Fibroblast of gingiva (primary cell): ENCODE measurements at regions not wholly inside any gene's neighbourhood (a gene's known extent, or its start where the extent isn't known, plus 50 kb on each side); places are given as distances from the start of the nearest gene placed in this dataset.

Experiments used
- DNase-seq: peaks from one replicate; pipeline ENCODE4 v3.0.0-alpha.2; 2011; ENCODE audit warnings: low read depth

DNA sequence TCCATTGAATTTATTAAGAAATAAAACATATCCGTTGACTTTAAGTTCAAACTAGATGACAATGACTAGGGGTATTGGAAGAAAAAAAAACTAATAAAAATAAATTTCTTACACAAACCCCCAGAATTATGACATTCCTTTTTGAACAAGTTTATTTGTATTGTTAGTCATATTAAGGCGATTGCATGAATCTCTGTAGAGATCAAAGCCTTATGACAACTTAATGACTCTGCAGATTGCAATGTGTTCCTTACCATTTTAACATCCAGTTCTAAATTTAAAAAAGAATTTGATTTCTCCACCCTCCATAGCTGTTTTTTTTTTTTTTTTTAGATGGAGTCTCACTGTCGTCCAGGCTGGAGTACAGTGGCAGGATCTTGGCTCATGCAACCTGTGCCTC lies 189.8 kb upstream of the CEP162 start:
- DNase-seq: peak; percentile 93

DNA sequence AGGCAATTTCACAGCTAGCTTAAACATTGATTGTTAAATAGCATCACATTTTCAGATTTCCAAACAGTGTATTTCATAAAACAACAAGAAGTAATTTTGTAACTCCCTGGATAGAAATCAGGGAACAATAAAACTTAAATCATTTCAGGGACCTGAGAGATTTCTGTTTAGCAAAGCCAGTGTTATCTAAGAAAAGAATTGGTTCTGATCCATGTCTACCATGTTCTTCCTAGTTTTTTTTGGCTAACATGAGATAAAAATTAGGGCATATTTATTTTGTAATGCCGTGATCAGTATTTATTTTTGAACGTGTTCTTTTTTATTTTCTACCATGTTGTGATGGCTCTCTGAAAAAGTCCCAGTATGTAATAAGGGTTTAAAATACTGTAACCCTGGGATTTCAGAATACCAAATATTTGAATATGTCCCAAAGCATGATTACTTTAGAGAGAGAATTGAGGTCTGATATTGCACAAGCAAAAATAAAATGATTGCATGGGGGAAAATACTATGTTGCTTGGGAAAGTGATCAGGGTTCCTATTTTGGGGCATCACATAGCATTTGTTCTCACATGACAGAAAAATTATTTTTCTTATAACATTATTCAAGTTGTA lies 188.7 kb upstream of the CEP162 start:
- peak; percentile 75 for DNase-seq

DNA sequence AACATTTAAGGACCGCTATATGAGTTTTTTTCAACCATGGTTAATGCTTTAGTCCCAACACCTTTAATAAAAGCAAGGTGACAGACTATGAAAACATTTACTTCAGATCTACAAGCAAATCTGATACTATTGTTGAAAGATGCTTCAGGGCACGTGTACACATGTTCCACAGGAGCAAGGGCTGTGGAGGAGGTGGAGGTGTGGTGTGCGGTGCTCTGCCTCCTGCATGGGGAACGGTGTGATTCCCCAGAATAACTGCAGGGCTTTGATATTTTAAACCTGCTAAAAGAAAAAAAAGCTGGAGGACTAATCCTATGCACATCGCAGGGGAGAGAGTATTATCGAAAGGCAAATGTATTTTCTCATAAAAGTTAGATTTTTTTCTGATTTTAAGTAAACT lies 188.1 kb upstream of the CEP162 start:
- no peak for DNase-seq

DNA sequence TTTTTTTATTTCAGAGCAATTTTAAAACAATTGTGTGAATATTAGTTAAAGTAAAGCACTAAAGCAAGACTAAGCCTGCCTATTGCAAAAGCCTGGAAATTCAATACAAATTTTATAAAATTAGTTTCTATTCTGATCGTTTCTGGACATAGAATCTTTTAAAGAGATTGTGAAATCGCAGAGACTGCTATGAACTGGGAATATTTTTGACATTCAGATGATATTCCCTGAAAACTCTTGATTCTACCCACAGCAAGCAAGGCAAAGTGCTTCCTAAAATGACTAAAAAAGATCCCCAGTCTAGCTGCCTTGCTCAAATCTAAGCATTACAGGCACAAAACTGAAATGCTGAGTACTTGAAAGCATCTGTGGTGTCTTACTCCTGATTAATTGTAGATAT lies 187.6 kb upstream of the CEP162 start:
- peak; percentile 50 for DNase-seq

DNA sequence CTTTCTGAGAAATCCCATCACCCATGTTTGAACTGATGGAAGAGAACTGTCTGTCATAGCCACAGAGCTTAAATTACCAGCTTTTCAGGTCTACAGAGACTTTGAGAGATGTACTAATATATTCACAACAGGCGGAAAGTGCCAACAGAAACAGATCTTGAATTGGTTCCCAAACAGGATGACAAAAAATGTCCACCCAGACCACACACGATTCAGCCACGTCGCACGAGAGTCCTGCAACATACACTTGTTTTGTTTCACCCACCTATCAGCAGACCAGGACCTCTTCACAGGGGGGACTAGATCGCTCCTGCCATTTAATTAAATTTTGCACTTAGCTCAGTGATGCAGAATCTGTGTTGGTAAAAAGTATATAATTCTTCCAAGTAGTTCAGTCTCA lies 187.1 kb upstream of the CEP162 start:
- DNase-seq: no peak

DNA sequence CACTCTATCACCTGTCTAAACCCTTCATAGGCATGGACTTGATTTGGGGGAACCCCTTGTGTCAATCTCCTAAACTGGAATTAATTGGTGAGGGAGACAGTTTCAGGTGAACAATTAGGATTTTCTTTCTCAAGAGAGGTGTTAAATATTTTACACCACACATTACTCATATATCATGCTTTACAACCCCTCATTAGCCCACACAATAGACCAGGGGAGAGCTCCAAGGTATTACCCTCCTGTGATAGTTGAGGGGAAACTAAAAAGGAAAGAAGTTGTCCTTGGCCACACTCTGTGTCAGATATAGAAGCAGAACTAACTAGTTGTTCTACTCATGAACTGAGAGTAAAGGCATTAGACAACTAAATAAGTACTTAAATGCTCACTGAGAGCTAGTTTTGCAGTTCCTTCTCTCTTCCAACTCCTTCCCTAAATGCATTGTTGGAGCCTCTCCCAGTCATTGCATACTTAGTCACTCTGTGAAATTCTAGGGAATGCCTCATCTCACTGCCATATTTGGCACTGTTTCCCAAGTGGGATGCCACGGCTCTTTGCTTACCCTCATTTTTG lies 183.7 kb upstream of the CEP162 start:
- peak; percentile 82 for DNase-seq

DNA sequence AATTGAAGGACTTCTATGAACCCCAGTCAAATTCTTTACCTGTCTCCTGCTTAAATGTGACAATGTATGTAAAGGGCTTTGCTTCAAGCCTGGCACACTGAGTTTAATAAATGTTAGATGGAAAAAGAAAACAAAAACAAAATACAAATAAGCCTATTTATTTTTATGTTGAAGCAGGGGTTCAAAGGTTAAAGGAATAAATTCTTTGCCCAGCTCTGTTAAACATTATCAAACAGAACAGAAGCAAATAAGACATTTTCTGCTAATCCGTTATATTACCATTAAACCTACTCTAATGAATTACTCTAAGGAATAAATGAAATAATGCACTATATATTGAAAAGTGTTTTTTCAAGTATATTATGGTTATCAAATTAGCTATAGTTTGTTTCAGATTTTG lies 182.5 kb upstream of the CEP162 start:
- DNase-seq: no peak

DNA sequence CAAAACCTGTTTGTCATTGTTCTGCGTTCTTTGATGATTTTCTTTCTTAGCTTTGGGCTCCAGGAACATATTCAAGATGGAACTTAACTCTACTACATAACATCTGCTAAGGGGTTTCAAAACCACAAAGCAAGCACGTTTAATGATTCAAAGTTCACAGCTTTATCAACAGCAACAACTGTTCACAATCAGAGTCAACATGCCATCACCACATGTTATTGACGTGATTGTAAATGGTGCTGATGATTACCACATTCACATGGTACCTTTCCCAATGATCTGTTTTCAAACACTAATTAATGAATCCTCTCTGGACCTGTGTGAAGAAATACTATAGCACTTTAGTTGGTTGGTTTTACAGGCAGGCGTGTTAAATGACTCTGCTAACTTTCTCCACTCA lies 180.6 kb upstream of the CEP162 start:
- DNase-seq: peak; percentile 33

DNA sequence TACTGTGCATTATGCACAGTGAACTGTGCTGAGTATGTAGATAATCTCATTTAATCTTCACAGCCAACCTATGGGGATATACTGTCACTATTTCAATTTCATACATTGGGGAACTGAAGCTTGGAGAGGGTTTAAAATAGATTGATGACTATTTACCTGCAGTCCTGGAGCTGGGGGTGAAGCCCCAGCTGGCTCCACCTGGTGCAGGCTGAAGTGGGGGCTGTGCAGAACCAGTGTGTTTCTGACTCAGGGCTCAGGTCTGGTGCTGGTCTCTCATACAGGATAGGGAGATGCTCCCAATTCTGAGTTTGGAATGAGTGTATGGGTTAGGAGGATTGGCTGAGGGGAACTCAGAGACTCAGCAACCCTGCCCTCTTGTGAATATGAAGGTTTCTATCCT lies 176.1 kb upstream of the CEP162 start:
- DNase-seq: no peak

DNA sequence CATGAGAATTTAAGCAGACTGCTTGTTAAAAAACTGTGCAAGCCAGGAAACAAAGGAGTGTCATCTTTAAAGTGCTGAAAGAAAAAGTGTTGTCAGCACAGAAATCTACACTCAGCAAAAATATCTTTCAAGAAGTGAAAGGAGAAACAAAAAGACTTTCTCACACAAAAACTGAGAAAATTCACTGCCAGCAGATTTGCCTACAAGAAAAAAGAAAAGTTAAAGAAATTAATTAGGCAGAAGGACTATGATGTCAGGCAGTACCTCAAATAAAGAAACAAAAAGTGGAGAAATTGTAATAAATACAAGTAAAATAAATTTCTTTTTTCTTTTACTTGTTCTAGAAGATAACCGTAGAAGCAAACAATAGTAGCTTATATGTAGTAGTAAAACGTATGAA lies 171.6 kb upstream of the CEP162 start:
- DNase-seq: no peak

DNA sequence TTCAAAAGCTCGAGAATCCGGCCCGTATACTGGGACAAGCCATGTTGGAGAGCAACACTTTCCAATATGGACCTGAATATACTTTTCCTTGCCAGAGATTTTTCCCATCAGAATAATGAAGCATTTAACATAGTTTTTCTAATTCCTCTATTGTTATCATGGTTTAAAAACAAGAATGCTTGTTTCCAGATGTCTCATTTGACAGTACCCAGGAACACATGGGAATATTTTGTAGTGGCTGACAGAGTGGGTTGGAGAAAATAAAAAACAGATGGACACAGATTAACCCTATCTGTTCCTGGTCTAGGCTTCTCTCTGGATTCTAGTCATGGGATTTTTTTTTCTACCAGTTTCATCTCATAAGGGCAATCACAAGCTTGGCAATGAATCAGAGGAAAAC lies 164.8 kb upstream of the CEP162 start:
- DNase-seq: peak; percentile 25

DNA sequence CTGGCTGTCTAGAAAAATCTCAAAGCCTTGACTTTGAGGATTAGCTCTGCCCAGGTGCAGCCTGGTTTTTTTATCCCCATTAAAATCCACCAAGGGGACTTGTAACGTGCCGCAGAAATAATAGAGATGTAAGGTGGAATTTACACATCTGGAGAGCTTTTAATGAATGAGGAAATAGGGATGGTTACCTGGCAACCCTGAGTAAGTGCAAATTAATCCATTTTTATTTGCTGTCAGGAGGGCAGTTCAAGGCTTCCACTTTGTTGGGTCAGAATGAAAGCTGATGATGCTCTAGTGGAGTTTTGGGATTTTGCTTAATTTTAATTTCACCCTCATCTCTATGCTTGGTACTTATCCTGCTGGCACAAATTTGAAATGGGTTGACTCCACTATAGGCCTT lies 163.4 kb upstream of the CEP162 start:
- no peak for DNase-seq

DNA sequence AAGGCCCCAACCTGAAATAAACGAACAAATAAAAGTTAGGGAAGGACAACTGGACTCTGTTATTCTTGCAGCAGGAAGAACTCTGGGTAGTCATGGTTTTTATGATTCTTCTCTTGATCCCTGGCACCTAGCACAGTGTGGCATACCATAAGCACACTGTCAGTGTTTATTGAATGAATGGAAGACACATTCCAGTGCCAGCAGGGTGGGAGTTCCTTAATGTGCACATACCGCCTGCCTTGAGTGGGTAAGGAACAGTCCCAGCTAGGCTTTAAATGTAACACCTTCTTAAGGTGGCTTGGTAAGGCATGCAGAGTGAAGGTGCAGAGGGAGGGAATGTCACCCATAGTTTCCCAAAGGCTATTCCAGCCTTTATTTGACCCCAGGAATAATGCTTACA lies 162.9 kb upstream of the CEP162 start:
- no peak for DNase-seq

DNA sequence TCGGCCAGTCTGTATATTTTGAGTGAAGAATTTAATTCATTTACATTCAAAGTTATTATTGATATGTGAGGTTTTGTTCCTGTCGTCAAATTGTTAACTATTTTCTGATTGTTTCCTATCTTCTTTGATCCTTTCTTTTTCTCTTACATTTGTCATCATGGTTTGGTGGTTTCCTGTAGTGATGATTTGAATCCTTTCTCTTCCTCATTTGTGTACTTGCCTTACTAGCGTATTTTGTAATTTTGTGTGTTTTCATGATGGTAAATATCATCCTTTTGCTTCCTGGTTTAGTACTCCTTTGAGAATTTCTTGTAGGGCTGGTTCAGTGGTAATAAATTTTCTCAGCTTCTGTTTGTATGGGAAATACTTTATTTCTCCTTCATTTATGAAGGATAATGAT lies 151.7 kb upstream of the CEP162 start:
- no peak for DNase-seq

DNA sequence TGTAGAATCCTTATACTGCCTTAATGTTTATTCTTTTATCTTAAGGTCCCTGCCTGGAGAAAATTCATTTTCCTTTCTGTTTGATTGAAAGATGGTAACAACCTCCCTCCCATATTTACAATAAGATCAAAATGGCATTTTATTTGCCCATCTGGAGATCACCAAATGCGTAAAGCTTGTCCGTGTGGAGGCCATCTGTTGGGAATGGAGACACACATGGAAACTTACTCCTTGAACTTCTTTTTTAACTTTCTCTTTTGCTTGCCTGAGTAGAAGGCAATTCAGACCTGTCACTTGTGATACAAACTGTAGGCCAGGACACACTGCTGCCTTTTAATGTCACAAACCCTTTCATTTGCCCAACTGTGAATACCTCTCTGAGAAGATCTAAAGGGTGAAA lies 144.8 kb upstream of the CEP162 start:
- DNase-seq: no peak

DNA sequence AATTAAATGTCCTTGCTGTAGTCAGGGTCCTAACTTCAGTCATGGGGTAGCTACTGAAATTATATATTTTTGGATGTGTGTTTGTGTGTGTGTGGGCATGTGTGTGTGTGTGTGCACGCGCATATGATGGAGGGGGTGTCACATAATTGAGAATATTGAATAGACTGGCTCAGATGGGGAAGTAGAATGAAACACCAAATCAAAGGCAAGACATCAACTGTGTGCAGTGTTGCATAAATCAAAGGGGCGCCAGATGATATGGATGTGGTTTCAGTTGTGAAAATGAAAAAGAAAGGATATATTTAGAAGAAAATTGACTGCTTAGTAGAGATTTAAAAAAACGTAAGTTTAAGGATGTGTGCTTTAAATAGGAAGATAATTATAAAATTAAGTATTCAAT lies 144.2 kb upstream of the CEP162 start:
- no peak for DNase-seq

DNA sequence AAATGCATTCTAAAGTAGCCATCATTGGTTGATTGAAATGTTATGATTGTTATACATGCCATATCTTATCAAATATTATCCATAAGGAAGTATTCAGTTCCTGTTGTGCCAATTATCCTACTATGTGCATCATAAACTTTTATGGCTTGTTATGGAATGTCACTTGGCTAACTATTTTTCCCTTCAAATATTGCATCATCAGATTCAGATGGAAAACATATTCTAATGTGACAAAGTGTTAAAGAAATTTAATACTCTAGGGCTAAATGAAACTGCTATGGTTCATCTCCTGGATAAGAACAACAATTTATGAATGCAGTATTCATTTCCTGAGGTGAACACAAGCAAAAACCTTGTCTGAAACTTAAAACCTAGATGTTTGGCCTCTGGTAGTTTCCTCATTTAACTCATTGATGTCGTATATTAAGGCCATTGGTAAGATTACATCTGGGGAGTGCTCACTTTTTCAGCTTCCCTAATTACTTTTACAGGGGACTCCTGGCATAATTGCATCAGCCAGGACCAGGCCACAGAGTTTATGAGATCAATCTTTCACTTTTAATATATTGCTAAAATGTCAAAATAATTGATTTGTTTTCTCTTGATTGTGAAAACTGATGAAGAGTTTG lies 134.9 kb upstream of the CEP162 start:
- DNase-seq: peak; percentile 36

DNA sequence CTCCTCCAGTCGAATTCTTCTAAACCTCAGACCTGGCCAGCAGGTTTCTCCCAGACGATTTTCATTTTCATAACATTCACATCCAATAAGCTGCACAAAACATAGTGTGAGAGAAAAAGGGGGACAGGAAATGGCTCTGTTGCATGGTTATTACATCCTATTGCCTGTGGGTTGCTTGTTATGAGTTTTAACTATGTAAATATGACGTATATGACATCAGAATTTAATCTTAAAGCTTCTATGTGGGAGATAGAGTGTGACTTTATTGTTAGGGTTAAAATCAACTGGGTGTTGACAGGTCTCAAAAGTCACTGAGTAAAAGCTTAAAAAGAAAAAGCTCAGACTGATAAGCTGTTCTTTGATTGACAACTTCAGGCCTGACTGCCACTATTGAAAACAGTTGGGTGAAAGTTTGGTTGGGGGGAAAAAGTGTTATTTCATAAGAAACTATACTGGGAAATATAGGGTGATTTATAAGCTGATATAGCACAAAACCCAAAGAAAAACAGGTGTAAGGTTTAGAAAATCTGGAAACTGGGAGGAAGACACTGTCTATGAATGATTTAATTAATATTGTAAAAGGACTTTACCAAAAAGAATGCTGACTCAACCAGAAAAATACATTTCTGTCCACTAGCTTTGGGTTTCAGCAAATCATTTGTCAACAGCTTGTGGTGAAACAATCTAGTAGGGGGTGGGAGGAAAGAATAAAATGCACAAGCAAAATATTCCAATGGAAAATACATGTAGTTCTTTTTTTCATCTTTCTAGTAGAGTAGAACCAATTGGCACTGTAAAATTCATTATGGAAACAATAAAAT lies 134.1 kb upstream of the CEP162 start:
- DNase-seq: peak; percentile 24

DNA sequence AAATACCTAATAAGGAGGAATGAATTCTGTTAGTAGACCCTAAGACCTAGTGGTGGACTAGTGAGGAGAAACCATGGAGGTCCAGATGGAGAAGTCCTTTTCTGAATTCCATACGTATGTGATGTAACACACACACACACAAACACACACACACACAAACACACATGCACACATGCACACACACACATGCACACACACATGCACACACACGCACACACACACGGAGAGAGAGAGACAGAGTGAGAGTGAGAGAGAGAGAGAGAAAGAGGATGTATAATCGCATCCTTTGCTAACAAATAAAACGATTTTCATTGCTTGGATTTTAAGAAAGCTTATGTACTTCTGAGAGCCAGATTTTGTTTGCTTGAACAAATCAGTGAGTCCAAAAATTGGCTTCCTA lies 132.6 kb upstream of the CEP162 start:
- DNase-seq: no peak

DNA sequence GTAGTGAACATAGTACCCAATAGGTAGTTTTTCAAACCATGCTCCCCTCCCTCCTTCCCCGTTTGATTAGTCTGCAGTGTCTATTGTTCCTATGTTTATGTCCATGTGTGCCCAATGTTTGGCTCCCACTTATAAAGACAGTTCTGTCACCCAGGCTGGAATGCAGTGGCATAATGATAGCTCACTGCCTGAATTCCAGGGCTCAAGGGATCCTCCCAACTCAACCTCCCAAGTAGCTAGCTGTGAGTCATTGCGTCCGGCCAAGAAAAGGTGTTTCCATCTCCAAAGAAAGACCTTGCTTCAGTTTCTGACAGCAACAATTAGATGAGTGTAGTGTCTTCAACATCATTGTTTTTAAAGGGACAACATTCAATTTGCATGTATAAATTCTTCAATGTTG lies 131.1 kb upstream of the CEP162 start:
- no peak for DNase-seq

DNA sequence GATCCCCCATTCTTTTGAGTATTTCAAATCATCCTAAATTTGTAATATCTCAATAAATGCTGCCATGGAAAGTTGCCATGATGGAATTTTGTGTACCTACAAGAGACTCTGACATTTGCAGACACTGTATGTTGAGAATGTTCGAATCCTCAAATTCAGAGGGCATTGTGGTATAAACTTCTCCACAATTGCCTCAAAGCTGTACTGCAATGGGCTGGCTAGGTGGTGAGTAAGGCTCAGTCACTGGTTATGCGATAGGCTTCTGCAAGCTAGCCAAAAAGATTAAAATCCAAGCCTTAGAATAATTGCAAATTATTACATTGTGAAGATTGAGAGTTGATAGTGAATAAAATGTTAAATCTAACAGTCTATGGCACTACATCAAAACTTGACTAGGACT lies 130.2 kb upstream of the CEP162 start:
- no peak for DNase-seq

DNA sequence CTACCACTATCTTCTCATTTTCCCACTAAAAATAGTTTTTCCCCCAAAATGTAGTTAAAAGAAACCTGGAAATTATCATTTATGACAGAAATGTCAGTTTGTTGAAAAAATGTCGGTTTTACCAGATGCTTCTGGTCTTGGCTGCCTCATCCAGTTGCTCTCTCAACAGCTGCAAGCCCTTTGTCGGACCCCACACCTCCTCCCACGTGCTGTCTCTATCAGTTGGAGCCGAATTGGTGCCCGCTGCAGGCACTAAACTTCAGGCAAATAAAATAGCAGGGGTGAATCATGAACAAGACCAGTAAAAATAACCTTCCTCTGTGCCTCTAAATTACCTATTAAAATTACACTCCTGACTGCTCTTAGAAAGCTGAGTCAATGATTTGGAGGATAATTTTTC lies 129.5 kb upstream of the CEP162 start:
- no peak for DNase-seq
